ENCODE measurements at regions not wholly inside any gene's neighbourhood (a gene's known extent, or its start where the extent isn't known, plus 50 kb on each side); places are given as distances from the start of the nearest gene placed in this dataset.

- no peak for ATAC-seq
- Mint-ChIP-seq H3K4me3 (no peak overlapping the region), H3K27me3 (no peaks in the 10 kb centered on the region), H3K4me1 (no peaks in the 10 kb centered on the region), H3K27ac (no peak overlapping the region), H3K9me3 (peaks cover 0 to 2% (median 0%) of the 10 kb centered on the region in 11 donors), H3K36me3 (no peaks in the 10 kb centered on the region)
- Histone ChIP-seq H3K27ac (ENCODE audit: low read depth, low read length) (no peak overlapping the region), H3K36me3 (ENCODE audit: control insufficient read depth in 2 of 3, insufficient read depth in 3 of 3, low read length in 3 of 3) (no peaks in the 10 kb centered on the region), H3K9me3 (ENCODE audit: control insufficient read depth in 2 of 3, low read length in 3 of 3) (no peaks in the 10 kb centered on the region), H3K4me3 (ENCODE audit: low read length) (no peak overlapping the region), H3K4me1 (ENCODE audit: control insufficient read depth in 2 of 2, insufficient read depth in 2 of 2, low read length in 2 of 2) (no peaks in the 10 kb centered on the region), H3K27me3 (ENCODE audit: control insufficient read depth in 2 of 2, insufficient read depth in 2 of 2, low read length in 2 of 2) (no peaks in the 10 kb centered on the region)
- DNase-seq, result no peak
- intact Hi-C loops (cut with micrococcal nuclease), result no loop called here
- POLR2A ChIA-PET, result no interaction called here
- CTCF ChIA-PET, result no interaction called here
Observed at GRCh38 chr1:72516264-72516663, 233.9 kb upstream of the NEGR1 start.

- H3K9me3 Mint-ChIP-seq, result peaks cover 0 to 2% (median 0%) of the 10 kb centered on the region in 11 donors
- Histone ChIP-seq H3K27ac (ENCODE audit: low read depth, low read length) (no peak overlapping the region), H3K4me3 (ENCODE audit: low read length) (no peak overlapping the region), H3K27me3 (ENCODE audit: control insufficient read depth in 2 of 2, insufficient read depth in 2 of 2, low read length in 2 of 2) (no peaks in the 10 kb centered on the region), H3K9me3 (ENCODE audit: control insufficient read depth in 2 of 3, low read length in 3 of 3) (no peaks in the 10 kb centered on the region), H3K36me3 (ENCODE audit: control insufficient read depth in 2 of 3, insufficient read depth in 3 of 3, low read length in 3 of 3) (no peaks in the 10 kb centered on the region), H3K4me1 (ENCODE audit: control insufficient read depth in 2 of 2, insufficient read depth in 2 of 2, low read length in 2 of 2) (no peaks in the 10 kb centered on the region)
- ATAC-seq (no peak), DNase-seq (no peak)
- no peak overlapping the region for H3K27ac Mint-ChIP-seq
- no peaks in the 10 kb centered on the region for H3K27me3 Mint-ChIP-seq
- ChIA-PET POLR2A (no interaction called here), CTCF (no interaction called here)
- intact Hi-C loops (cut with micrococcal nuclease), result no loop called here
- no peak overlapping the region for H3K4me3 Mint-ChIP-seq
- no peaks in the 10 kb centered on the region for H3K36me3 Mint-ChIP-seq
- no peaks in the 10 kb centered on the region for H3K4me1 Mint-ChIP-seq
Observed at GRCh38 chr1:72498371-72498770, 216.0 kb upstream of the NEGR1 start.

GRCh38 chr1:72489801-72490200 lies 207.5 kb upstream of the NEGR1 start:
- Mint-ChIP-seq H3K27ac (no peak overlapping the region), H3K9me3 (peaks cover 0 to 12% (median 0%) of the 10 kb centered on the region in 11 donors), H3K4me1 (no peaks in the 10 kb centered on the region), H3K4me3 (no peak overlapping the region), H3K27me3 (no peaks in the 10 kb centered on the region), H3K36me3 (no peaks in the 10 kb centered on the region)
- Histone ChIP-seq H3K4me1 (ENCODE audit: control insufficient read depth in 2 of 2, insufficient read depth in 2 of 2, low read length in 2 of 2) (no peaks in the 10 kb centered on the region), H3K4me3 (ENCODE audit: low read length) (no peak overlapping the region), H3K27ac (ENCODE audit: low read depth, low read length) (no peak overlapping the region), H3K36me3 (ENCODE audit: control insufficient read depth in 2 of 3, insufficient read depth in 3 of 3, low read length in 3 of 3) (no peaks in the 10 kb centered on the region), H3K27me3 (ENCODE audit: control insufficient read depth in 2 of 2, insufficient read depth in 2 of 2, low read length in 2 of 2) (no peaks in the 10 kb centered on the region), H3K9me3 (ENCODE audit: control insufficient read depth in 2 of 3, low read length in 3 of 3) (no peaks in the 10 kb centered on the region)
- no peak for DNase-seq
- ATAC-seq, result no peak
- ChIA-PET CTCF (no interaction called here), POLR2A (no interaction called here)
- intact Hi-C loops (cut with micrococcal nuclease), result no loop called here

GRCh38 chr1:72485801-72486200 lies 203.5 kb upstream of the NEGR1 start:
- no peaks in the 10 kb centered on the region for H3K36me3 ChIP-seq (ENCODE audit: control insufficient read depth in 2 of 3, insufficient read depth in 3 of 3, low read length in 3 of 3)
- intact Hi-C loops (cut with micrococcal nuclease), result no loop called here
- Mint-ChIP-seq H3K27ac (no peak overlapping the region), H3K9me3 (peaks cover 0 to 11% (median 0%) of the 10 kb centered on the region in 11 donors), H3K4me1 (no peaks in the 10 kb centered on the region), H3K27me3 (no peaks in the 10 kb centered on the region), H3K36me3 (no peaks in the 10 kb centered on the region), H3K4me3 (no peak overlapping the region)
- no peak overlapping the region for H3K27ac ChIP-seq (ENCODE audit: low read depth, low read length)
- ChIA-PET CTCF (no interaction called here), POLR2A (no interaction called here)
- no peaks in the 10 kb centered on the region for H3K9me3 ChIP-seq (ENCODE audit: control insufficient read depth in 2 of 3, low read length in 3 of 3)
- H3K4me1 ChIP-seq (ENCODE audit: control insufficient read depth in 2 of 2, insufficient read depth in 2 of 2, low read length in 2 of 2), result no peaks in the 10 kb centered on the region
- ATAC-seq (no peak), DNase-seq (no peak)
- no peaks in the 10 kb centered on the region for H3K27me3 ChIP-seq (ENCODE audit: control insufficient read depth in 2 of 2, insufficient read depth in 2 of 2, low read length in 2 of 2)
- no peak overlapping the region for H3K4me3 ChIP-seq (ENCODE audit: low read length)

- Mint-ChIP-seq H3K36me3 (peaks cover 0 to 2% (median 0%) of the 10 kb centered on the region in 5 donors), H3K27ac (no peak overlapping the region), H3K27me3 (no peaks in the 10 kb centered on the region), H3K9me3 (peaks cover 2 to 21% (median 5%) of the 10 kb centered on the region in 11 donors), H3K4me3 (no peak overlapping the region), H3K4me1 (no peaks in the 10 kb centered on the region)
- intact Hi-C loops (cut with micrococcal nuclease), result no loop called here
- H3K4me1 ChIP-seq (ENCODE audit: control insufficient read depth in 2 of 2, insufficient read depth in 2 of 2, low read length in 2 of 2), result no peaks in the 10 kb centered on the region
- peaks cover 0 to 3% (median 0%) of the 10 kb centered on the region in 3 experiments for H3K9me3 ChIP-seq (ENCODE audit: control insufficient read depth in 2 of 3, low read length in 3 of 3)
- no peak overlapping the region for H3K4me3 ChIP-seq (ENCODE audit: low read length)
- no peaks in the 10 kb centered on the region for H3K27me3 ChIP-seq (ENCODE audit: control insufficient read depth in 2 of 2, insufficient read depth in 2 of 2, low read length in 2 of 2)
- DNase-seq (no peak), ATAC-seq (no peak)
- no peak overlapping the region for H3K27ac ChIP-seq (ENCODE audit: low read depth, low read length)
- ChIA-PET CTCF (no interaction called here), POLR2A (no interaction called here)
- H3K36me3 ChIP-seq (ENCODE audit: control insufficient read depth in 2 of 3, insufficient read depth in 3 of 3, low read length in 3 of 3), result no peaks in the 10 kb centered on the region
Observed at GRCh38 chr1:72483846-72484357, 201.6 kb upstream of the NEGR1 start.

- H3K9me3 ChIP-seq (ENCODE audit: control insufficient read depth in 2 of 3, low read length in 3 of 3), result peaks cover 0 to 3% (median 0%) of the 10 kb centered on the region in 3 experiments
- ChIA-PET POLR2A (interaction anchor here (0.8 kb wide), 1 partner anchor 129 kb away, joined by 3 read pairs; no protein-coding TSS in a partner anchor), CTCF (no interaction called here)
- no peak for ATAC-seq
- Mint-ChIP-seq H3K9me3 (peaks cover 3 to 24% (median 6%) of the 10 kb centered on the region in 11 donors), H3K4me1 (no peaks in the 10 kb centered on the region), H3K27ac (no peak overlapping the region), H3K27me3 (no peaks in the 10 kb centered on the region), H3K4me3 (no peak overlapping the region), H3K36me3 (peaks cover 0 to 4% (median 0%) of the 10 kb centered on the region in 5 donors)
- H3K36me3 ChIP-seq (ENCODE audit: control insufficient read depth in 2 of 3, insufficient read depth in 3 of 3, low read length in 3 of 3), result no peaks in the 10 kb centered on the region
- H3K27me3 ChIP-seq (ENCODE audit: control insufficient read depth in 2 of 2, insufficient read depth in 2 of 2, low read length in 2 of 2), result no peaks in the 10 kb centered on the region
- DNase-seq, result no peak
- intact Hi-C loops (cut with micrococcal nuclease), result no loop called here
- no peak overlapping the region for H3K27ac ChIP-seq (ENCODE audit: low read depth, low read length)
- no peaks in the 10 kb centered on the region for H3K4me1 ChIP-seq (ENCODE audit: control insufficient read depth in 2 of 2, insufficient read depth in 2 of 2, low read length in 2 of 2)
- H3K4me3 ChIP-seq (ENCODE audit: low read length), result no peak overlapping the region
Observed at GRCh38 chr1:72482736-72483413, 200.5 kb upstream of the NEGR1 start.

GRCh38 chr1:72481420-72481970 lies 199.2 kb upstream of the NEGR1 start:
- no peak overlapping the region for H3K4me3 Mint-ChIP-seq
- peaks cover 3 to 24% (median 6%) of the 10 kb centered on the region in 11 donors for H3K9me3 Mint-ChIP-seq
- POLR2A ChIA-PET, result interaction anchor here (0.8 kb wide), 1 partner anchor 128 kb away, joined by 3 read pairs; no protein-coding TSS in a partner anchor
- no peaks in the 10 kb centered on the region for H3K4me1 Mint-ChIP-seq
- Histone ChIP-seq H3K27me3 (ENCODE audit: control insufficient read depth in 2 of 2, insufficient read depth in 2 of 2, low read length in 2 of 2) (no peaks in the 10 kb centered on the region), H3K27ac (ENCODE audit: low read depth, low read length) (no peak overlapping the region), H3K4me3 (ENCODE audit: low read length) (no peak overlapping the region), H3K4me1 (ENCODE audit: control insufficient read depth in 2 of 2, insufficient read depth in 2 of 2, low read length in 2 of 2) (no peaks in the 10 kb centered on the region), H3K36me3 (ENCODE audit: control insufficient read depth in 2 of 3, insufficient read depth in 3 of 3, low read length in 3 of 3) (no peaks in the 10 kb centered on the region), H3K9me3 (ENCODE audit: control insufficient read depth in 2 of 3, low read length in 3 of 3) (peaks cover 0 to 3% (median 0%) of the 10 kb centered on the region in 3 experiments)
- no peak for ATAC-seq
- no peaks in the 10 kb centered on the region for H3K27me3 Mint-ChIP-seq
- no peak overlapping the region for H3K27ac Mint-ChIP-seq
- DNase-seq, result no peak
- peaks cover 0 to 4% (median 0%) of the 10 kb centered on the region in 5 donors for H3K36me3 Mint-ChIP-seq
- intact Hi-C loops (cut with micrococcal nuclease), result no loop called here
- CTCF ChIA-PET, result interaction anchor here (0.6 kb wide), 1 partner anchor 784 kb away, joined by 3 read pairs; no protein-coding TSS in a partner anchor
